Natural killer cell (primary cell): ENCODE measurements at regions not wholly inside any gene's neighbourhood (a gene's known extent, or its start where the extent isn't known, plus 50 kb on each side); places are given as distances from the start of the nearest gene placed in this dataset.

Source experiments
- ATAC-seq, 3 donors: fragments of 150-1000 bp in 2 of 3; fragments of 200-7000 bp in 1 of 3; cut with Tn5 transposase; 1 replicate in 1 of 3; 2 replicates in 2 of 3; pipeline ENCODE4 v1.10.0; 2021; ENCODE audit warnings: mild to moderate bottlenecking in 2 of 3, moderate library complexity in 2 of 3
- DNase-seq, 2 donors: peaks; one replicate each; pipeline versions ENCODE4 v3.0.0 to v3.0.0-alpha.2; 2013 to 2021; ENCODE audit warnings: mixed read lengths in 1 of 2
- H3K27ac ChIP-seq: one replicate; pipeline ENCODE4 v1.5.1; 2013; ENCODE audit warnings: mild to moderate bottlenecking, low read length
- H3K27me3 ChIP-seq: one replicate; pipeline ENCODE4 v1.6.1; 2013; ENCODE audit warnings: low read length; ENCODE audit not compliant: control insufficient read depth, insufficient read depth
- H3K36me3 ChIP-seq: one replicate; pipeline ENCODE4 v1.6.1; 2013; ENCODE audit warnings: low read length; ENCODE audit not compliant: control insufficient read depth, insufficient read depth
- H3K4me1 ChIP-seq: one replicate; pipeline ENCODE4 v1.6.1; 2013; ENCODE audit warnings: low read length; ENCODE audit not compliant: control insufficient read depth, insufficient read depth
- H3K4me3 ChIP-seq: one replicate; pipeline ENCODE4 v1.5.1; 2013; ENCODE audit warnings: low read length
- H3K9me3 ChIP-seq: one replicate; pipeline ENCODE4 v1.6.1; 2013; ENCODE audit warnings: low read length; ENCODE audit not compliant: control insufficient read depth, insufficient read depth
- H3K27ac Mint-ChIP-seq, 2 donors: one replicate each; pipeline ENCODE4 v1.8.0; 2022; ENCODE audit warnings: mild to moderate bottlenecking in 2 of 2, mixed read lengths in 2 of 2, moderate library complexity in 1 of 2
- H3K27me3 Mint-ChIP-seq, 2 donors: one replicate each; pipeline ENCODE4 v1.8.0; 2022; ENCODE audit warnings: low read depth in 2 of 2, mixed read lengths in 2 of 2
- H3K36me3 Mint-ChIP-seq: one replicate; pipeline ENCODE4 v1.8.0; 2022; ENCODE audit warnings: mixed read lengths
- H3K4me1 Mint-ChIP-seq, 2 donors: one replicate each; pipeline ENCODE4 v1.8.0; 2022; ENCODE audit warnings: mixed read lengths in 2 of 2
- H3K4me3 Mint-ChIP-seq: one replicate; pipeline ENCODE4 v1.8.0; 2022; ENCODE audit warnings: mild to moderate bottlenecking, moderate library complexity, mixed read lengths
- H3K9me3 Mint-ChIP-seq, 2 donors: one replicate each; pipeline ENCODE4 v1.8.0; 2022; ENCODE audit warnings: mixed read lengths in 2 of 2
- CTCF ChIP-seq: fragments of 200-600 bp; IDR thresholded peaks from one replicate; pipeline ENCODE4 v1.8.0; 2022; ENCODE audit warnings: antibody characterized with exemption
- WGBS: methylation state at CpG from one replicate; pipeline ENCODE4 v1.1.7; 2013; ENCODE audit warnings: missing lambda C conversion rate; ENCODE audit not compliant: insufficient coverage; 5-methylcytosine and 5-hydroxymethylcytosine counted together
- intact Hi-C: fragments of 100-400 bp; cut with micrococcal nuclease; formaldehyde crosslinking; loops from one replicate; pipeline ENCODE4 v1.14.2; 2022

GRCh38 chr10:2968401-2969058, 98.8 kb upstream of the PFKP start:
- DNase-seq (no peak), ATAC-seq (no peak)
- no peaks in the 10 kb centered on the region for H3K36me3 Mint-ChIP-seq
- no peaks in the 10 kb centered on the region for H3K9me3 Mint-ChIP-seq
- peaks cover 5 to 19% of the 10 kb centered on the region in 2 donors for H3K27me3 Mint-ChIP-seq
- Histone ChIP-seq H3K27ac (no peak overlapping the region), H3K4me1 (no peaks in the 10 kb centered on the region), H3K36me3 (no peaks in the 10 kb centered on the region), H3K9me3 (no peaks in the 10 kb centered on the region), H3K27me3 (peaks cover 3% of the 10 kb centered on the region), H3K4me3 (no peak overlapping the region)
- WGBS = 92% methylated on average over 6 of the region's 9 CpGs
- no peak for TF ChIP-seq CTCF
- H3K4me1 Mint-ChIP-seq = no peaks in the 10 kb centered on the region
- H3K27ac Mint-ChIP-seq = no peak overlapping the region
- H3K4me3 Mint-ChIP-seq = no peak overlapping the region
- intact Hi-C loops = no loop called here

GRCh38 chr10:2966134-2966533, 101.2 kb upstream of the PFKP start:
- Histone ChIP-seq H3K36me3 (no peaks in the 10 kb centered on the region), H3K9me3 (no peaks in the 10 kb centered on the region), H3K27ac (no peak overlapping the region), H3K4me3 (no peak overlapping the region), H3K4me1 (no peaks in the 10 kb centered on the region), H3K27me3 (no peaks in the 10 kb centered on the region)
- no peaks in the 10 kb centered on the region for H3K9me3 Mint-ChIP-seq
- 53% methylated on average over 3 of the region's 4 CpGs for whole genome bisulfite sequencing
- no peak overlapping the region for H3K4me3 Mint-ChIP-seq
- DNase-seq (no peak), ATAC-seq (no peak)
- H3K27me3 Mint-ChIP-seq = peaks cover 7 to 26% of the 10 kb centered on the region in 2 donors
- no peaks in the 10 kb centered on the region for H3K4me1 Mint-ChIP-seq
- intact Hi-C loops = no loop called here
- no peak overlapping the region for H3K27ac Mint-ChIP-seq
- no peak for TF ChIP-seq CTCF
- no peaks in the 10 kb centered on the region for H3K36me3 Mint-ChIP-seq

GRCh38 chr10:2964632-2965296, 102.6 kb upstream of the PFKP start:
- H3K36me3 Mint-ChIP-seq = no peaks in the 10 kb centered on the region

More at GRCh38 chr10:2964632-2965296, 102.6 kb upstream of the PFKP start:
- Mint-ChIP-seq H3K9me3 (no peaks in the 10 kb centered on the region), H3K4me3 (no peak overlapping the region), H3K27me3 (peaks cover 6 to 28% of the 10 kb centered on the region in 2 donors), H3K27ac (no peak overlapping the region), H3K4me1 (no peaks in the 10 kb centered on the region)
- no peak for TF ChIP-seq CTCF
- Histone ChIP-seq H3K4me1 (no peaks in the 10 kb centered on the region), H3K36me3 (no peaks in the 10 kb centered on the region), H3K9me3 (no peaks in the 10 kb centered on the region), H3K4me3 (no peak overlapping the region), H3K27ac (no peak overlapping the region), H3K27me3 (no peaks in the 10 kb centered on the region)
- intact Hi-C loops = no loop called here
- DNase-seq (no peak), ATAC-seq (no peak)
- WGBS = 76% methylated on average over 5 of the region's 5 CpGs
